GM21526 (cell line): ENCODE measurements at regions not wholly inside any gene's neighbourhood (a gene's known extent, or its start where the extent isn't known, plus 50 kb on each side); places are given as distances from the start of the nearest gene placed in this dataset.
"Not testable (repeated sequence)": the region's sequence is repeated elsewhere in the genome, so short reads cannot be mapped to it uniquely, and the experiment has no call there.

ENCODE experiments used
- ATAC-seq: cut with Tn5 transposase; IDR thresholded peaks from one replicate; pipeline ENCODE4 v1.9.1; 2021; ENCODE audit warnings: moderate library complexity; ENCODE audit not compliant: unreplicated experiment, low FRiP score

GRCh38 chr2:7419814-7420311 lies 502.7 kb downstream of the RNF144A start:
- no peak for ATAC-seq

GRCh38 chr2:7420530-7420929 lies 503.3 kb downstream of the RNF144A start:
- no peak for ATAC-seq

- no peak for ATAC-seq
Observed at GRCh38 chr2:7424481-7424880, 507.3 kb downstream of the RNF144A start.

GRCh38 chr2:7427293-7428060 lies 510.3 kb downstream of the RNF144A start:
- ATAC-seq: no peak

GRCh38 chr2:7428454-7429204 lies 511.4 kb downstream of the RNF144A start:
- ATAC-seq: no peak

- no peak for ATAC-seq
Observed at GRCh38 chr2:7429733-7430132, 512.5 kb downstream of the RNF144A start.

- ATAC-seq: no peak
Observed at GRCh38 chr2:7430421-7430868, 513.2 kb downstream of the RNF144A start.

GRCh38 chr2:7430869-7431641 lies 513.8 kb downstream of the RNF144A start:
- ATAC-seq: peak; percentile 58

GRCh38 chr2:7432436-7432835 lies 515.2 kb downstream of the RNF144A start:
- no peak for ATAC-seq

- ATAC-seq: no peak
Observed at GRCh38 chr2:7436096-7436906, 519.1 kb downstream of the RNF144A start.

- ATAC-seq: no peak
Observed at GRCh38 chr2:7437141-7437540, 519.9 kb downstream of the RNF144A start.

GRCh38 chr2:7437716-7438632 lies 520.8 kb downstream of the RNF144A start:
- ATAC-seq: no peak

- no peak for ATAC-seq
Observed at GRCh38 chr2:7438855-7439254, 521.6 kb downstream of the RNF144A start.

- ATAC-seq: no peak
Observed at GRCh38 chr2:7440977-7441376, 523.8 kb downstream of the RNF144A start.

- ATAC-seq: not testable (repeated sequence)
Observed at GRCh38 chr2:7441841-7442240, 524.6 kb downstream of the RNF144A start.

- ATAC-seq: no peak
Observed at GRCh38 chr2:7444626-7445025, 527.4 kb downstream of the RNF144A start.

GRCh38 chr2:7448578-7449264 lies 531.5 kb downstream of the RNF144A start:
- no peak for ATAC-seq

- no peak for ATAC-seq
Observed at GRCh38 chr2:7449298-7449697, 532.1 kb downstream of the RNF144A start.
